ENCODE measurements at regions not wholly inside any gene's neighbourhood (a gene's known extent, or its start where the extent isn't known, plus 50 kb on each side); places are given as distances from the start of the nearest gene placed in this dataset.

DNA sequence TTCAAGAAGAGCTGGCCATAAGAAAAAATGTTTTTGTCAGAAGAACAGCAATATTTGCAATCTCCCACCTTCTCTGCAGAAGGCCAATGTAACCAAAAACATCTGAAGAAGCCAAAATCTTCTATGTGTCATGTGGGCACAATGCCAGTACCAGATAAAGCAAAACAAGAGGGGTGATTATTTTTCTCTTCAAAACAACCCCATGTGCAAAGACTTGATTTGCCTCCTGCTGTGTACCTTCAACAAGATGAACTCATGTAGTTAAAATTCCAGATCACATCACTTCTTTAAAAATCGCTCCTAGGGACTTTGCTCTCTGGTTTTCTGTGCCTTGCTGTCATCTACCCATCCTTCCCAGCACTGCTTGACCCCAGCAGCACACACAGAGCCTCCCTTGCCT lies 134.0 kb upstream of the MAP3K1 start:
- TF ChIP-seq, protein P1, sequence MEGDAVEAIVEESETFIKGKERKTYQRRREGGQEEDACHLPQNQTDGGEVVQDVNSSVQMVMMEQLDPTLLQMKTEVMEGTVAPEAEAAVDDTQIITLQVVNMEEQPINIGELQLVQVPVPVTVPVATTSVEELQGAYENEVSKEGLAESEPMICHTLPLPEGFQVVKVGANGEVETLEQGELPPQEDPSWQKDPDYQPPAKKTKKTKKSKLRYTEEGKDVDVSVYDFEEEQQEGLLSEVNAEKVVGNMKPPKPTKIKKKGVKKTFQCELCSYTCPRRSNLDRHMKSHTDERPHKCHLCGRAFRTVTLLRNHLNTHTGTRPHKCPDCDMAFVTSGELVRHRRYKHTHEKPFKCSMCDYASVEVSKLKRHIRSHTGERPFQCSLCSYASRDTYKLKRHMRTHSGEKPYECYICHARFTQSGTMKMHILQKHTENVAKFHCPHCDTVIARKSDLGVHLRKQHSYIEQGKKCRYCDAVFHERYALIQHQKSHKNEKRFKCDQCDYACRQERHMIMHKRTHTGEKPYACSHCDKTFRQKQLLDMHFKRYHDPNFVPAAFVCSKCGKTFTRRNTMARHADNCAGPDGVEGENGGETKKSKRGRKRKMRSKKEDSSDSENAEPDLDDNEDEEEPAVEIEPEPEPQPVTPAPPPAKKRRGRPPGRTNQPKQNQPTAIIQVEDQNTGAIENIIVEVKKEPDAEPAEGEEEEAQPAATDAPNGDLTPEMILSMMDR (IDR thresholded peaks at IDR 0.05 in 4 of 5, conservative IDR thresholded peaks at IDR 0.05 in 1 of 5): no peak
- no peak for TF ChIP-seq POLR2A (IDR thresholded peaks at IDR 0.05)

Data from gastrocnemius medialis (tissue), 4 donors.